GM04503 (cell line): ENCODE measurements at regions not wholly inside any gene's neighbourhood (a gene's known extent, or its start where the extent isn't known, plus 50 kb on each side); places are given as distances from the start of the nearest gene placed in this dataset.
A peak's percentile ranks its signal among the peaks of the same experiment; 100 is the strongest.
"Not testable (repeated sequence)": the region's sequence is repeated elsewhere in the genome, so short reads cannot be mapped to it uniquely, and the experiment has no call there.

Source experiments
- DNase-seq: peaks from one replicate; pipeline ENCODE4 v3.0.0-alpha.2; 2012; ENCODE audit warnings: low read depth

GRCh38 chr9:82116556-82116955 lies 128.0 kb downstream of the SPATA31D1 start:
- no peak for DNase-seq

GRCh38 chr9:82117026-82117811 lies 128.6 kb downstream of the SPATA31D1 start:
- DNase-seq: no peak

GRCh38 chr9:82122731-82123130 lies 134.2 kb downstream of the SPATA31D1 start:
- no peak for DNase-seq

GRCh38 chr9:82124090-82124489 lies 135.5 kb downstream of the SPATA31D1 start:
- peak; percentile 53 for DNase-seq

- DNase-seq: no peak
Observed at GRCh38 chr9:82126256-82126655, 137.7 kb downstream of the SPATA31D1 start.

- DNase-seq: no peak
Observed at GRCh38 chr9:82127465-82127864, 138.9 kb downstream of the SPATA31D1 start.

- DNase-seq: no peak
Observed at GRCh38 chr9:82128011-82128696, 139.6 kb downstream of the SPATA31D1 start.

GRCh38 chr9:82129708-82130107 lies 141.1 kb downstream of the SPATA31D1 start:
- DNase-seq: no peak

GRCh38 chr9:82130331-82131042 lies 141.9 kb downstream of the SPATA31D1 start:
- DNase-seq: no peak

GRCh38 chr9:82131072-82131471 lies 142.5 kb downstream of the SPATA31D1 start:
- DNase-seq: no peak

GRCh38 chr9:82132024-82132423 lies 143.5 kb downstream of the SPATA31D1 start:
- DNase-seq: no peak

- no peak for DNase-seq
Observed at GRCh38 chr9:82134010-82134409, 145.4 kb downstream of the SPATA31D1 start.

GRCh38 chr9:82135106-82135505 lies 146.5 kb downstream of the SPATA31D1 start:
- no peak for DNase-seq

GRCh38 chr9:82138081-82138480 lies 149.5 kb downstream of the SPATA31D1 start:
- DNase-seq: not testable (repeated sequence)

GRCh38 chr9:82140471-82140870 lies 151.9 kb downstream of the SPATA31D1 start:
- no peak for DNase-seq

GRCh38 chr9:82144803-82145202 lies 156.2 kb downstream of the SPATA31D1 start:
- no peak for DNase-seq

GRCh38 chr9:82146677-82147076 lies 158.1 kb downstream of the SPATA31D1 start:
- DNase-seq: no peak

GRCh38 chr9:82147798-82148425 lies 159.3 kb downstream of the SPATA31D1 start:
- DNase-seq: no peak

GRCh38 chr9:82148426-82148810 lies 159.8 kb downstream of the SPATA31D1 start:
- no peak for DNase-seq

GRCh38 chr9:82148901-82149461 lies 160.4 kb downstream of the SPATA31D1 start:
- DNase-seq: peak; percentile 85

GRCh38 chr9:82149501-82149946 lies 161.0 kb downstream of the SPATA31D1 start:
- no peak for DNase-seq

GRCh38 chr9:82152181-82152580 lies 163.6 kb downstream of the SPATA31D1 start:
- no peak for DNase-seq
